H1 (cell line): ENCODE measurements at regions not wholly inside any gene's neighbourhood (a gene's known extent, or its start where the extent isn't known, plus 50 kb on each side); places are given as distances from the start of the nearest gene placed in this dataset.

Experiments
- CTCF ChIA-PET: fragments of 300-600 bp; sonication (Branson Sonifier 250); formaldehyde crosslinking; loops from one replicate; lab custom pipeline; 2021; ENCODE audit not compliant: partially characterized antibody; lab: Charles Lee
- POLR2A ChIA-PET: fragments of 300-600 bp; sonication (Branson Sonifier 250); formaldehyde crosslinking; loops from one replicate; lab custom pipeline; 2021; ENCODE audit warnings: inconsistent platforms; ENCODE audit not compliant: partially characterized antibody; lab: Charles Lee
- DNase-seq, 2 experiments: peaks; one replicate each; pipeline versions ENCODE4 v3.0.0 to v3.0.0-alpha.2; 2010 to 2022; ENCODE audit warnings: low spot score in 2 of 2, low read depth in 1 of 2, mixed read lengths in 1 of 2
- FAIRE-seq: peaks from 2 replicates; lab custom pipeline; 2011; peaks lifted over from hg19 to GRCh38; lab: Jason Lieb, UNC
- H2AFZ ChIP-seq: 2 replicates; pipeline ENCODE4 v1.8.1; 2012; ENCODE audit warnings: low read length, inconsistent platforms
- H2AK5ac ChIP-seq: 2 replicates; pipeline ENCODE4 v1.6.1; 2013; ENCODE audit warnings: low read depth, low read length
- H2BK120ac ChIP-seq: replicated peaks from 2 replicates; pipeline ENCODE3; 2013; ENCODE audit warnings: low read depth, low read length, inconsistent platforms
- H2BK12ac ChIP-seq: 2 replicates; pipeline ENCODE4 v1.6.1; 2013; ENCODE audit warnings: low read depth, low read length
- H2BK15ac ChIP-seq: 2 replicates; pipeline ENCODE4 v1.6.1; 2013; ENCODE audit warnings: low read length
- H2BK20ac ChIP-seq: 2 replicates; pipeline ENCODE4 v1.6.1; 2013; ENCODE audit warnings: low read length
- H2BK5ac ChIP-seq: 2 replicates; pipeline ENCODE4 v1.6.1; 2013; ENCODE audit warnings: low read depth, low read length
- H3K14ac ChIP-seq: 2 replicates; pipeline ENCODE4 v1.6.1; 2013; ENCODE audit warnings: inconsistent platforms; ENCODE audit not compliant: insufficient read length
- H3K18ac ChIP-seq: 2 replicates; pipeline ENCODE4 v1.6.1; 2013; ENCODE audit warnings: low read length; ENCODE audit errors: extremely low read depth
- H3K23ac ChIP-seq: 2 replicates; pipeline ENCODE4 v1.6.1; 2013; ENCODE audit warnings: inconsistent platforms; ENCODE audit not compliant: insufficient read length
- H3K23me2 ChIP-seq: 2 replicates; pipeline ENCODE4 v1.6.1; 2013; ENCODE audit warnings: low read depth, low read length
- H3K27ac ChIP-seq: 2 replicates; pipeline ENCODE4 v1.6.1; 2011; ENCODE audit warnings: low read depth, low read length, inconsistent platforms
- H3K27me3 ChIP-seq, 4 experiments: replicated peaks in 1 of 4; 1 replicate in 1 of 4; 2 replicates in 3 of 4; pipeline versions ENCODE4 v1.6.1 to v1.8.1; 2011 to 2013; ENCODE audit warnings: low read length in 3 of 4, mild to moderate bottlenecking in 3 of 4, inconsistent platforms in 2 of 4, mixed read lengths in 2 of 4, moderate library complexity in 1 of 4; ENCODE audit not compliant: control insufficient read depth in 3 of 4, insufficient read depth in 3 of 4; ENCODE audit errors: extremely low read depth in 1 of 4
- H3K36me3 ChIP-seq, 4 experiments: 2 replicates each; pipeline versions ENCODE4 v1.6.1 to v1.8.1; 2011 to 2013; ENCODE audit warnings: mild to moderate bottlenecking in 4 of 4, low read length in 3 of 4, moderate library complexity in 2 of 4, control low read depth in 1 of 4, inconsistent platforms in 1 of 4; ENCODE audit not compliant: insufficient read depth in 4 of 4, control insufficient read depth in 2 of 4
- H3K4ac ChIP-seq: replicated peaks from 2 replicates; pipeline ENCODE3; 2013; ENCODE audit warnings: low read length, low read depth, mixed read lengths, inconsistent platforms; ENCODE audit not compliant: insufficient read length
- H3K4me1 ChIP-seq, 4 experiments: replicated peaks in 1 of 4; 1 replicate in 1 of 4; 2 replicates in 3 of 4; pipeline versions ENCODE4 v1.6.1 to v1.8.1; 2011 to 2013; ENCODE audit warnings: low read length in 3 of 4, inconsistent platforms in 2 of 4, mixed read lengths in 1 of 4; ENCODE audit not compliant: insufficient read depth in 4 of 4, control insufficient read depth in 3 of 4
- H3K4me2 ChIP-seq, 2 experiments: 2 replicates each; pipeline versions ENCODE4 v1.6.1 to v1.8.1; 2011 to 2013; ENCODE audit warnings: low read depth in 2 of 2, low read length in 2 of 2, control low read depth in 1 of 2, inconsistent platforms in 1 of 2, mild to moderate bottlenecking in 1 of 2; ENCODE audit not compliant: insufficient read depth in 1 of 2
- H3K4me3 ChIP-seq, 4 experiments: fragments of 200-600, 300-600 bp in 1 of 4; sonication (generic), shearing (Covaris generic), sonication (Bioruptor Twin) in 1 of 4; 2 replicates each; pipeline versions ENCODE4 v1.5.1 to v1.8.1; 2011 to 2016; ENCODE audit warnings: low read length in 4 of 4, low read depth in 3 of 4, control low read depth in 2 of 4, inconsistent platforms in 2 of 4, mild to moderate bottlenecking in 2 of 4, mixed read lengths in 1 of 4, moderate library complexity in 1 of 4; ENCODE audit not compliant: insufficient read depth in 2 of 4; ENCODE audit errors: extremely low read depth in 1 of 4
- H3K56ac ChIP-seq: replicated peaks from 2 replicates; pipeline ENCODE3; 2013; ENCODE audit warnings: low read depth, mild to moderate bottlenecking, mixed read lengths, low read length, inconsistent platforms; ENCODE audit not compliant: insufficient read length
- H3K79me1 ChIP-seq: 2 replicates; pipeline ENCODE4 v1.6.1; 2013; ENCODE audit warnings: low read depth, low read length, control low read depth
- H3K79me2 ChIP-seq, 2 experiments: 2 replicates each; pipeline versions ENCODE4 v1.6.1 to v1.8.1; 2012 to 2013; ENCODE audit warnings: low read length in 2 of 2, mild to moderate bottlenecking in 2 of 2, inconsistent platforms in 1 of 2; ENCODE audit not compliant: insufficient read depth in 2 of 2, control insufficient read depth in 1 of 2
- H3K9ac ChIP-seq, 4 experiments: replicated peaks in 1 of 4; 1 replicate in 1 of 4; 2 replicates in 3 of 4; pipeline versions ENCODE4 v1.6.1 to v1.8.1; 2011 to 2013; ENCODE audit warnings: low read depth in 3 of 4, low read length in 3 of 4, control low read depth in 2 of 4, mild to moderate bottlenecking in 2 of 4, moderate library complexity in 2 of 4, inconsistent platforms in 1 of 4; ENCODE audit errors: extremely low read depth in 1 of 4
- H3K9me3 ChIP-seq, 2 experiments: 2 replicates each; pipeline versions ENCODE4 v1.6.1 to v1.8.1; 2012 to 2013; ENCODE audit warnings: mild to moderate bottlenecking in 2 of 2, moderate library complexity in 2 of 2, control low read depth in 1 of 2, inconsistent platforms in 1 of 2, low read depth in 1 of 2, low read length in 1 of 2, mixed read lengths in 1 of 2; ENCODE audit not compliant: insufficient read depth in 2 of 2
- H4K20me1 ChIP-seq, 2 experiments: replicated peaks in 1 of 2; 2 replicates each; pipeline versions ENCODE3 to v1.8.1; 2011 to 2013; ENCODE audit warnings: inconsistent platforms in 2 of 2, low read length in 2 of 2, mild to moderate bottlenecking in 1 of 2; ENCODE audit not compliant: insufficient read depth in 2 of 2, control insufficient read depth in 1 of 2
- H4K5ac ChIP-seq: 2 replicates; pipeline ENCODE4 v1.6.1; 2013; ENCODE audit warnings: low read length, low read depth, mixed read lengths, inconsistent platforms; ENCODE audit not compliant: insufficient read length
- H4K8ac ChIP-seq: 2 replicates; pipeline ENCODE4 v1.8.0; 2013; ENCODE audit warnings: mild to moderate bottlenecking, moderate library complexity, low read length, inconsistent platforms; ENCODE audit not compliant: insufficient read depth; ENCODE audit errors: extremely low read depth
- H4K91ac ChIP-seq: replicated peaks from 2 replicates; pipeline ENCODE3; 2013; ENCODE audit warnings: low read length, mixed read lengths, inconsistent platforms; ENCODE audit not compliant: insufficient read length
- KDM1A ChIP-seq: fragments of 200-600, 300-600 bp; sonication (generic); IDR thresholded peaks from 2 replicates; pipeline ENCODE4 v1.7.1; 2016; ENCODE audit warnings: mild to moderate bottlenecking, low read length, borderline replicate concordance
- NRF1 ChIP-seq: IDR thresholded peaks from 2 replicates; pipeline ENCODE4 v1.6.1; 2011; ENCODE audit warnings: mild to moderate bottlenecking, low read depth, low read length, improper control_type of control experiment
- TF ChIP-seq, protein P1 (sequence below): IDR thresholded peaks from 2 replicates; pipeline ENCODE4 v1.6.1; 2012; ENCODE audit warnings: inconsistent platforms
- TF ChIP-seq, protein P2 (sequence below), 3 experiments: IDR thresholded peaks; 1 replicate in 2 of 3; 2 replicates in 1 of 3; pipeline versions ENCODE4 v1.5.1 to v1.6.1; 2011; ENCODE audit warnings: low read length in 3 of 3, mild to moderate bottlenecking in 3 of 3, inconsistent platforms in 2 of 3, low read depth in 1 of 3, moderate library complexity in 1 of 3; ENCODE audit not compliant: insufficient read depth in 1 of 3; ENCODE audit errors: control extremely low read depth in 1 of 3

GRCh38 chr2:62374301-62375112, 131.5 kb downstream of the TMEM17 start:
- peaks cover 0 to 8% (median 0%) of the 10 kb centered on the region in 4 experiments; a peak in 1 of 8 replicates for H3K36me3 ChIP-seq
- H3K23me2 ChIP-seq = no peaks in the 10 kb centered on the region
- H3K4me2 ChIP-seq = peak overlapping the region; percentile 24 to 29; a peak in 3 of 4 replicates
- H3K14ac ChIP-seq = no peak overlapping the region
- H3K9me3 ChIP-seq = peaks cover 8 to 15% of the 10 kb centered on the region in 2 experiments
- no peak for DNase-seq
- no peaks in the 10 kb centered on the region for H3K27me3 ChIP-seq
- H4K20me1 ChIP-seq = no peaks in the 10 kb centered on the region
- peaks cover 0 to 6% (median 4%) of the 10 kb centered on the region in 4 experiments; a peak in 3 of 7 replicates for H3K4me1 ChIP-seq
- H3K79me2 ChIP-seq = no peaks in the 10 kb centered on the region
- H2BK20ac ChIP-seq = no peak overlapping the region
- ChIA-PET POLR2A (interaction anchor here (1.0 to 1.6 kb wide), 3 partner anchors 11 to 37 kb away, joined by 3 to 4 read pairs (median 3); no protein-coding TSS in a partner anchor), CTCF (interaction anchor here (0.8 to 1.3 kb wide), 3 partner anchors 18 to 61 kb away, joined by 3 to 6 read pairs (median 3); no protein-coding TSS in a partner anchor)
- no peak overlapping the region for H3K4me3 ChIP-seq
- no peak overlapping the region for H4K91ac ChIP-seq
- H3K9ac ChIP-seq = no peak overlapping the region
- H3K18ac ChIP-seq = no peak overlapping the region
- H2BK12ac ChIP-seq = no peak overlapping the region
- H2AFZ ChIP-seq = no peak overlapping the region
- H4K8ac ChIP-seq = no peak overlapping the region
- H2BK15ac ChIP-seq = no peak overlapping the region
- no peak overlapping the region for H3K27ac ChIP-seq
- H3K23ac ChIP-seq = no peak overlapping the region
- no peak overlapping the region for H4K5ac ChIP-seq
- H3K4ac ChIP-seq = no peak overlapping the region
- H2BK120ac ChIP-seq = peak overlapping the region; percentile 38
- peak overlapping the region; percentile 19; the same call in 1 of the 2 replicates for H2BK5ac ChIP-seq
- no peak overlapping the region for H3K56ac ChIP-seq
- no peaks in the 10 kb centered on the region for H3K79me1 ChIP-seq
- H2AK5ac ChIP-seq = no peak overlapping the region
- no peak for FAIRE-seq
- TF ChIP-seq KDM1A (no peak), NRF1 (no peak)
- TF ChIP-seq, protein P1, sequence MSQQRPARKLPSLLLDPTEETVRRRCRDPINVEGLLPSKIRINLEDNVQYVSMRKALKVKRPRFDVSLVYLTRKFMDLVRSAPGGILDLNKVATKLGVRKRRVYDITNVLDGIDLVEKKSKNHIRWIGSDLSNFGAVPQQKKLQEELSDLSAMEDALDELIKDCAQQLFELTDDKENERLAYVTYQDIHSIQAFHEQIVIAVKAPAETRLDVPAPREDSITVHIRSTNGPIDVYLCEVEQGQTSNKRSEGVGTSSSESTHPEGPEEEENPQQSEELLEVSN = no peak
- TF ChIP-seq, protein P2, sequence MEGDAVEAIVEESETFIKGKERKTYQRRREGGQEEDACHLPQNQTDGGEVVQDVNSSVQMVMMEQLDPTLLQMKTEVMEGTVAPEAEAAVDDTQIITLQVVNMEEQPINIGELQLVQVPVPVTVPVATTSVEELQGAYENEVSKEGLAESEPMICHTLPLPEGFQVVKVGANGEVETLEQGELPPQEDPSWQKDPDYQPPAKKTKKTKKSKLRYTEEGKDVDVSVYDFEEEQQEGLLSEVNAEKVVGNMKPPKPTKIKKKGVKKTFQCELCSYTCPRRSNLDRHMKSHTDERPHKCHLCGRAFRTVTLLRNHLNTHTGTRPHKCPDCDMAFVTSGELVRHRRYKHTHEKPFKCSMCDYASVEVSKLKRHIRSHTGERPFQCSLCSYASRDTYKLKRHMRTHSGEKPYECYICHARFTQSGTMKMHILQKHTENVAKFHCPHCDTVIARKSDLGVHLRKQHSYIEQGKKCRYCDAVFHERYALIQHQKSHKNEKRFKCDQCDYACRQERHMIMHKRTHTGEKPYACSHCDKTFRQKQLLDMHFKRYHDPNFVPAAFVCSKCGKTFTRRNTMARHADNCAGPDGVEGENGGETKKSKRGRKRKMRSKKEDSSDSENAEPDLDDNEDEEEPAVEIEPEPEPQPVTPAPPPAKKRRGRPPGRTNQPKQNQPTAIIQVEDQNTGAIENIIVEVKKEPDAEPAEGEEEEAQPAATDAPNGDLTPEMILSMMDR (IDR thresholded peaks at IDR 0.05; ENCODE audit: control extremely low read depth in 1 of 3, insufficient read depth in 1 of 3, low read depth in 1 of 3, low read length in 3 of 3) = no peak
